ENCODE measurements at regions not wholly inside any gene's neighbourhood (a gene's known extent, or its start where the extent isn't known, plus 50 kb on each side); places are given as distances from the start of the nearest gene placed in this dataset.

GRCh38 chr12:64991121-64991611 lies 129.9 kb downstream of the WIF1 start:
- no peak for DNase-seq (ENCODE audit: low spot score)
- H3K79me2 ChIP-seq (ENCODE audit: insufficient read depth, low read depth, low read length): no peaks in the 10 kb centered on the region
- no peaks in the 10 kb centered on the region for H3K9me3 ChIP-seq (ENCODE audit: low read length)
- no peak for TF ChIP-seq CTCF (conservative IDR thresholded peaks at IDR 0.05; ENCODE audit: low read length)
- no peak for TF ChIP-seq EZH2phosphoT487 (IDR thresholded peaks at IDR 0.05; ENCODE audit: borderline replicate concordance, low read depth, low read length)
- intact Hi-C loops (cut with micrococcal nuclease; ENCODE audit: unreplicated experiment): no loop called here
- no peak overlapping the region for H3K4me3 ChIP-seq (ENCODE audit: low read depth, low read length, poor library complexity, severe bottlenecking)
- no peaks in the 10 kb centered on the region for H3K4me1 ChIP-seq (ENCODE audit: insufficient read depth, low read length, poor library complexity, severe bottlenecking)
- H3K9me2 ChIP-seq (ENCODE audit: insufficient read depth, low read length): no peaks in the 10 kb centered on the region
- H3K27ac ChIP-seq (ENCODE audit: low read depth, low read length, poor library complexity, severe bottlenecking): no peak overlapping the region
- no peaks in the 10 kb centered on the region for H4K20me1 ChIP-seq (ENCODE audit: insufficient read depth, low read length)
- ChIA-PET POLR2A (no interaction called here), CTCF (ENCODE audit: unreplicated experiment) (no interaction called here)
- no peaks in the 10 kb centered on the region for H3K36me3 ChIP-seq (ENCODE audit: insufficient read depth, low read length)
- BruUV-seq (replicated peaks): no TSS peak
- H3K4me2 ChIP-seq (ENCODE audit: low read length): no peak overlapping the region
- H2AFZ ChIP-seq (ENCODE audit: low read length): no peak overlapping the region

GRCh38 chr12:64992116-64992515 lies 129.0 kb downstream of the WIF1 start:
- ChIA-PET CTCF (ENCODE audit: unreplicated experiment) (no interaction called here), POLR2A (no interaction called here)
- no TSS peak for BruUV-seq (replicated peaks)
- no peaks in the 10 kb centered on the region for H4K20me1 ChIP-seq (ENCODE audit: insufficient read depth, low read length)
- no peak overlapping the region for H3K4me2 ChIP-seq (ENCODE audit: low read length)
- H2AFZ ChIP-seq (ENCODE audit: low read length): no peak overlapping the region
- no peak overlapping the region for H3K4me3 ChIP-seq (ENCODE audit: low read depth, low read length, poor library complexity, severe bottlenecking)
- H3K9me2 ChIP-seq (ENCODE audit: insufficient read depth, low read length): no peaks in the 10 kb centered on the region
- no peaks in the 10 kb centered on the region for H3K36me3 ChIP-seq (ENCODE audit: insufficient read depth, low read length)
- DNase-seq (ENCODE audit: low spot score): no peak
- intact Hi-C loops (cut with micrococcal nuclease; ENCODE audit: unreplicated experiment): no loop called here
- no peaks in the 10 kb centered on the region for H3K4me1 ChIP-seq (ENCODE audit: insufficient read depth, low read length, poor library complexity, severe bottlenecking)
- H3K27ac ChIP-seq (ENCODE audit: low read depth, low read length, poor library complexity, severe bottlenecking): no peak overlapping the region
- no peak for TF ChIP-seq CTCF (conservative IDR thresholded peaks at IDR 0.05; ENCODE audit: low read length)
- no peak for TF ChIP-seq EZH2phosphoT487 (IDR thresholded peaks at IDR 0.05; ENCODE audit: borderline replicate concordance, low read depth, low read length)
- H3K9me3 ChIP-seq (ENCODE audit: low read length): no peaks in the 10 kb centered on the region
- H3K79me2 ChIP-seq (ENCODE audit: insufficient read depth, low read depth, low read length): no peaks in the 10 kb centered on the region

GRCh38 chr12:64992641-64993040 lies 128.5 kb downstream of the WIF1 start:
- Histone ChIP-seq H3K4me2 (ENCODE audit: low read length) (no peak overlapping the region), H2AFZ (ENCODE audit: low read length) (no peak overlapping the region), H3K9me3 (ENCODE audit: low read length) (no peaks in the 10 kb centered on the region), H3K36me3 (ENCODE audit: insufficient read depth, low read length) (no peaks in the 10 kb centered on the region), H3K9me2 (ENCODE audit: insufficient read depth, low read length) (no peaks in the 10 kb centered on the region), H3K4me1 (ENCODE audit: insufficient read depth, low read length, poor library complexity, severe bottlenecking) (no peaks in the 10 kb centered on the region), H4K20me1 (ENCODE audit: insufficient read depth, low read length) (no peaks in the 10 kb centered on the region), H3K4me3 (ENCODE audit: low read depth, low read length, poor library complexity, severe bottlenecking) (no peak overlapping the region), H3K27ac (ENCODE audit: low read depth, low read length, poor library complexity, severe bottlenecking) (no peak overlapping the region), H3K79me2 (ENCODE audit: insufficient read depth, low read depth, low read length) (no peaks in the 10 kb centered on the region)
- intact Hi-C loops (cut with micrococcal nuclease; ENCODE audit: unreplicated experiment): no loop called here
- no TSS peak for BruUV-seq (replicated peaks)
- TF ChIP-seq EZH2phosphoT487 (IDR thresholded peaks at IDR 0.05; ENCODE audit: borderline replicate concordance, low read depth, low read length) (no peak), CTCF (conservative IDR thresholded peaks at IDR 0.05; ENCODE audit: low read length) (no peak)
- ChIA-PET CTCF (ENCODE audit: unreplicated experiment) (no interaction called here), POLR2A (no interaction called here)
- no peak for DNase-seq (ENCODE audit: low spot score)

Data from OCI-LY7 (cell line).